ENCODE measurements at regions not wholly inside any gene's neighbourhood (a gene's known extent, or its start where the extent isn't known, plus 50 kb on each side); places are given as distances from the start of the nearest gene placed in this dataset.

DNA sequence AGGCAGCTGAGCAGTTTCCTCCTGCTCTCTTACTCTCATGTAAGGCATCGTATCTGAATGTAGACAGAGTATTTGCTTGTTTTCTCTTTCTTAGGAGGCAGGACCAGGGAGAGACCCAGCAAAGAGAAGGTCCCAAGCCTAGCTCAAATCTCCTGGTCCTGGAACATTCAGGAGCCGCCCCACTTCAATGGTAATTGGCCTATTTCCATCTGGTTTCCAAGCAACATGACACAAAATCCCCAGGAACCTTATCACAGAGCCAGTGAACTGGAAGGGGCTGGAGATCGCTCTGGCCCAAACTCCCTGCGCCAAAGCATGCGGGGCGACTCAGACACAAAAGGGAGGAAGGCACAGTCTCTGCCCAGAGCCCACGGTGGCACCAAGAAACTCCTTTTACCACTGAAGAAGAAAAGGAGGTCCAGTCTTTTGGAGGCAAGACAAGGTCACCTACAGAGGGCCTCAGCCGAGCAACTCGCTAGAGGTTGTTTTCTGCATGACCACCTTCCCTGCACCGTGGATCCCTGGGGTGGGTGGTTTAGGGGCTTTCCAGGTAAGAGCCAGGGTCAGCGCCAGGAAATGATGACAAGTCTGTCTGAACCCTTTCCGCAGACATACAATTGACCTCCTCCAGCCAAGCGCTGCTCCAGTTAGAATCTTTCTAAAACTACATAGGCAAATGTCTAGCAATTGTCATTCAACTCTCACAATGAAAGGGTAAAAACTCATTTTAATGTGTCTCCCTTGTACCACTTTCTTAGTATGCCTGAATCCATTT is 394.7 kb downstream of the SOX9 start:
- no peak overlapping the region for H3K4me3 ChIP-seq (ENCODE audit: low read depth, low read length)
- DNase-seq (ENCODE audit: low read depth): peak; percentile 24
- TF ChIP-seq, protein P1, sequence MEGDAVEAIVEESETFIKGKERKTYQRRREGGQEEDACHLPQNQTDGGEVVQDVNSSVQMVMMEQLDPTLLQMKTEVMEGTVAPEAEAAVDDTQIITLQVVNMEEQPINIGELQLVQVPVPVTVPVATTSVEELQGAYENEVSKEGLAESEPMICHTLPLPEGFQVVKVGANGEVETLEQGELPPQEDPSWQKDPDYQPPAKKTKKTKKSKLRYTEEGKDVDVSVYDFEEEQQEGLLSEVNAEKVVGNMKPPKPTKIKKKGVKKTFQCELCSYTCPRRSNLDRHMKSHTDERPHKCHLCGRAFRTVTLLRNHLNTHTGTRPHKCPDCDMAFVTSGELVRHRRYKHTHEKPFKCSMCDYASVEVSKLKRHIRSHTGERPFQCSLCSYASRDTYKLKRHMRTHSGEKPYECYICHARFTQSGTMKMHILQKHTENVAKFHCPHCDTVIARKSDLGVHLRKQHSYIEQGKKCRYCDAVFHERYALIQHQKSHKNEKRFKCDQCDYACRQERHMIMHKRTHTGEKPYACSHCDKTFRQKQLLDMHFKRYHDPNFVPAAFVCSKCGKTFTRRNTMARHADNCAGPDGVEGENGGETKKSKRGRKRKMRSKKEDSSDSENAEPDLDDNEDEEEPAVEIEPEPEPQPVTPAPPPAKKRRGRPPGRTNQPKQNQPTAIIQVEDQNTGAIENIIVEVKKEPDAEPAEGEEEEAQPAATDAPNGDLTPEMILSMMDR (IDR thresholded peaks at IDR 0.05; ENCODE audit: low read depth, low read length, missing control alignments): no peak

DNA sequence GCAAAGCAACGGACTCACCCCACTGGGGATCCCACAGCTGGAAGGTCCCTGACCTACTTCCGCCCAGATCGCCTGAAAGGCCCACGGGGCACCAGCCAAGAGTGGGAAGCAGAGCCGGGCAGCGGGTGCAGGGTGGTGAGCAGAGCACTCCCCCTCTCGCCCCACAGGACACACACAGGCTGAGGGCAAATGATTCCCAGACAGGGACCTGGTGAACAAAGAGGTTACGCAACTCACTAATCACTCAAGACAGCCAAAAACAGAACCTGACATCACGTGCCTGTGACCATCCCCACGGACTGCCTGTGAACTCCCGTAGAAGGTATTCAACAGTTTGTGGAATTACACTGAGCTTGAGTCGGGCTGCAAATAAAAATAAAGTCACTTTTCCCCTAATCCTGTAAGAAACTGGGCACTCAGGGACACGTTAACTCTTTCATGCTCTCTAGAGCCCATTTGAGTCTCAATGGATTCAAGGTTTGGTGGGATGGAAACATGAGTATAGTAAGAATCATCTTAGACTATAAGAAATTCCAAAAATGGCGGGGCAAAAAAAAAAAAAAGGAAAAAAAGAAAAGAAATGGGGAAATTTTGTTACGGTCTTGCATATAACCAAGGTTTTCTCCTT is 396.1 kb downstream of the SOX9 start:
- TF ChIP-seq, protein P1 (IDR thresholded peaks at IDR 0.05; ENCODE audit: low read depth, low read length, missing control alignments): no peak
- DNase-seq (ENCODE audit: low read depth): peak; percentile 18
- no peak overlapping the region for H3K4me3 ChIP-seq (ENCODE audit: low read depth, low read length)

DNA sequence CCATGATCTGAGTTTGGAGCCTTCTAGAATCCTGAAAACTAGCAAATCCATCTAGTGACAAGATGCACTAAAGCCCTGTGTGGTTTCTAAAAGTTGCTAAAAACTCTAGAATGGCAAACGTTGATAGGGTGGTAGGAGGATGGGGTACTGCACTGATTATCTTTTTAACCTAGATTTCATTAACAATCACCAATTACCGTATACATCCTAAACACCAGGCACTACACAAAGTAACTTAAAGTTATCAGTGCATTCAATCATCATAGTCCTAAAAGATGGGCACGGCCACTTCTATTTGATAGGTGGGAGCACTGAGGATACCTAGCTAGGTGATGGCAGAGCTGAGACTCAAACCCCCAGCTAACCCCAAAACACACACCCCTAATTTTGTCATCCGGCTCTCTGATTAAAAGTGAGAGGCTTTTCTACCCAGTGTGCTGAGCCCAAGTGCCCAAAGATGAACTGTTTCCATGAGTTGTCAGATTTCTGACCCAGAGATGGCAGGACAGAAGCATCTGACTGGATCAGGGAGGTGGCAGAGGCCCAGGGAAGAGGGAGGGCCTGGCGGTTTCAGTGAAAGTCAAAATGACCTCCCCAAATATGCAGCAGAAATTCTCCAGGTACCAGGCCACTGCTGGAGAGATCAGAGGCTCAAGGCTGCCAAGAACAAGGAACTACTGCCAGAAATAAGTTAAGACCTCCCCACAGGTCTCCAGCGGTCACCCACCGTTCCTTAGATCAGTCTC is 396.8 kb downstream of the SOX9 start:
- no peak for DNase-seq (ENCODE audit: low read depth)
- no peak overlapping the region for H3K4me3 ChIP-seq (ENCODE audit: low read depth, low read length)
- TF ChIP-seq, protein P1 (IDR thresholded peaks at IDR 0.05; ENCODE audit: low read depth, low read length, missing control alignments): no peak

DNA sequence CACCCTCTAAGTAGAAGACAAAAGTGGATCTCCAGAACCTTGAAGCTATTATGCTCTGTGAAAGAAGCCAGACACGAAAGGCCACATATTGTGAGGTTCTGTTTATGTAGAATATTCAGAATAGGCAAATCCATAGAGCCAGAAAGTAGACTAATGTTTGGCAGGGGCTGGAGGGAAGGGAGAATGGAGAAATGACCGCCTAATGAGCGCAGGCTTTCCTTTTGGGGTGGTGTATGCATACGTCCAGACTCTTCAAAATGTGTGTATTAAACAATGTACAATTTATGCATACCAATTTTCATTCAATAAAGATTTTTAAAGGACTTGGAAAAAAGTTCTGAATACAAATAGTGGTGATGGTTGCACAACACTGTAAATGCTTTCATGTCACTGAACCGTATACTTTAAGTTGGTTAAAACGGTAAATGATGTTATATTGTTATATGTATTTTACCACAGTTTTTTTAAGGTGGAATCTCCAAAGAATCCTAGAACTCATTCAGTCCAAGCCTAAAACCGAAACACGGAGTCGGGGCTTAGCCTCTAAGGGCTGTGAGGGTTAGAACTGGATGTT is 397.4 kb downstream of the SOX9 start:
- no peak overlapping the region for H3K4me3 ChIP-seq (ENCODE audit: low read depth, low read length)
- no peak for DNase-seq (ENCODE audit: low read depth)
- TF ChIP-seq, protein P1 (IDR thresholded peaks at IDR 0.05; ENCODE audit: low read depth, low read length, missing control alignments): no peak

DNA sequence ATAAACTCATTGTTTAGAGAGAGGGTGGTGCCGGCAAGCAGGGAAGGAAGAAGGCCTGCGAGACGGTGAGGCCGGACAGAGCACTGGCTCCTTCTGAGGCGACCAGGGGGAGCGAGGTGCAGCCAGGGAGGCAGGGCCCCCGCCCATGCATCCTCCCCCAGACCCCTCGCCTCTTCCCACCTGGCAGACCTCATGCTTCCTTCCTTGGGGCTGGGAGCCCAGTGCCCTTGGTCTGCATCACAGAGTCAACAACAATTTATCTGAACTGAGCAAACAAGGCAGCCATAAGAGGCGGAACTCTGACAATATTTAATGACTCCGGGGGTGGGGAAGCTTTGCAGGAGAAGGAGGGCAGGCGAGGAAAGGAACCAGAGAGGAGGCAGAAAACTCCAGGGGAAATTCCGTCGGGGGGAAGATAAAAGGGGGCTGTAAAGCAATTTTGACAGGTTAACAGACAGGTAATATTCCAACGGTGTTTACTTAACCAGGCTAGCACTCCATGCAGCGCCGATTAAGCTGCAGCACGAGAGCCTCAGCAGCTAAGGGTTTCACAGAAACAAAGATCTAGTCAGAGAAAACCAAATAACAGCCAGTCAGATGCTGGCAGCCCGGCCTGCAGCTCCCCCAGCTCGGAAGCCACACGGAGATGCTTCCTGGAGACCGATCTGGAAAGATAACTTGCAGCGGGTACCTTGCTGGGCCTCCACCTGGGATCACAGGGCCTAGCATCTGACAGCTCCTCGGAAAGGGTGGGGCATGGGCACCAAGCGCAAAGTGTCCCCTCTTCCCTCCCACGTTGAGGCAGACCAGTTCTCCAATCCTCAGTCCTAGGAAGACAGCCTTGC is 398.2 kb downstream of the SOX9 start:
- TF ChIP-seq, protein P1 (IDR thresholded peaks at IDR 0.05; ENCODE audit: low read depth, low read length, missing control alignments): no peak
- DNase-seq (ENCODE audit: low read depth): no peak
- H3K4me3 ChIP-seq (ENCODE audit: low read depth, low read length): no peak overlapping the region

DNA sequence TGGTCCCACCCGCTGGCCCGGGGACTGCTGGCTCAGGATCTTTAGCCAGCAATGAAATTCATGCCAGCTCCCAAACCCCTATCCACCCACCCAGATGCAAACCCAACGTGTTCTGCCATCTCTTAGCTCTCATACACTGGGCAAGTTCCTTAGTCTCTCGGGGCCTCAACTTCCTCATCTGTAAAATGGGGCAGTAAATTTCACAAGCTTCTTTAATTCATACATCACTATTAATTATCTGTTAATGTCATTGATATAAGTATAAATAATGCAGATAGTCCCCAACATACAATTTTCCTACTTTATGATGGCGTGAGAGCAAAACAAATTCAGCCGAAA is 398.7 kb downstream of the SOX9 start:
- no peak overlapping the region for H3K4me3 ChIP-seq (ENCODE audit: low read depth, low read length)
- TF ChIP-seq, protein P1 (IDR thresholded peaks at IDR 0.05; ENCODE audit: low read depth, low read length, missing control alignments): no peak
- DNase-seq (ENCODE audit: low read depth): no peak

All from GM12864 (cell line).